NT2/D1 (cell line): ENCODE measurements at regions not wholly inside any gene's neighbourhood (a gene's known extent, or its start where the extent isn't known, plus 50 kb on each side); places are given as distances from the start of the nearest gene placed in this dataset.

ENCODE experiments used
- YY1 ChIP-seq: IDR thresholded peaks from 2 replicates; pipeline ENCODE4 v1.6.1; 2011; ENCODE audit not compliant: insufficient read length, insufficient read depth
- ZNF274 ChIP-seq: IDR thresholded peaks from 2 replicates; pipeline ENCODE4 v1.6.1; 2011; ENCODE audit warnings: mild to moderate bottlenecking, low read depth, low read length

- TF ChIP-seq ZNF274 (no peak), YY1 (no peak)
These were observed 173.3 kb downstream of the LSM5 start for GRCh38 chr7:32316839-32317238.
